HFFc6 (cell line): ENCODE measurements at regions not wholly inside any gene's neighbourhood (a gene's known extent, or its start where the extent isn't known, plus 50 kb on each side); places are given as distances from the start of the nearest gene placed in this dataset.

Source experiments
- DNase-seq: peaks from one replicate; pipeline ENCODE4 v3.0.0-alpha.2; 2018
- H3K27ac Mint-ChIP-seq: 2 replicates; pipeline ENCODE4 v1.8.0; 2020; ENCODE audit warnings: mild to moderate bottlenecking, mixed read lengths
- H3K27me3 Mint-ChIP-seq: 2 replicates; pipeline ENCODE4 v1.8.0; 2021; ENCODE audit warnings: mild to moderate bottlenecking, moderate library complexity, mixed read lengths; ENCODE audit not compliant: insufficient read depth
- H3K36me3 Mint-ChIP-seq: 2 replicates; pipeline ENCODE4 v1.8.0; 2021; ENCODE audit warnings: low read depth, mixed read lengths
- H3K4me1 Mint-ChIP-seq: 2 replicates; pipeline ENCODE4 v1.8.0; 2020; ENCODE audit warnings: low read depth, mixed read lengths
- H3K4me3 Mint-ChIP-seq: 2 replicates; pipeline ENCODE4 v1.8.0; 2020; ENCODE audit warnings: mild to moderate bottlenecking, moderate library complexity, mixed read lengths
- H3K9me3 Mint-ChIP-seq: 2 replicates; pipeline ENCODE4 v1.8.0; 2020; ENCODE audit warnings: mild to moderate bottlenecking, mixed read lengths
- TF ChIP-seq, protein P1 (sequence below): fragments of 200-600 bp; sonication (generic); IDR thresholded peaks from 2 replicates; pipeline ENCODE4 v1.5.0; 2021; ENCODE audit warnings: antibody characterized with exemption, mild to moderate bottlenecking

DNA sequence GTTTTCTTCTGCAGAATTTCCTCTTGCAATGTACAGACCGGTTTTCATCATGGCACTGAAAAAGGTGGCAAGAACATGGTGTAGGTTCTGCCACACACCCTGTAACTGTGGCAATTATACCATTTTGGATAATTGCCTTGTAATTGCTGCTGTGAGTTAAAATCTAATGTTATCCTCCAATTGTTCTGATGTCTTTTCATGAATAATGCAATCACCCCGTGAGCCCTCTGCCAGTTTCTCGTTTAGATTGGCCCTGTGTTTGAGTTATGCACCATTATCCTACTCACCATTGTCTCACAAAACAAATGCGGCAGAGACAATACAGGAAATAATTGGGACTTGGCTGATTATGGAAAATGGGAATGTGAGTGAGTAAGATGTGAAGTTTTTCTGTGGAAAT is 61.8 kb upstream of the MTNR1B start:
- Mint-ChIP-seq H3K4me1 (no peaks in the 10 kb centered on the region), H3K27ac (no peak overlapping the region)

DNA sequence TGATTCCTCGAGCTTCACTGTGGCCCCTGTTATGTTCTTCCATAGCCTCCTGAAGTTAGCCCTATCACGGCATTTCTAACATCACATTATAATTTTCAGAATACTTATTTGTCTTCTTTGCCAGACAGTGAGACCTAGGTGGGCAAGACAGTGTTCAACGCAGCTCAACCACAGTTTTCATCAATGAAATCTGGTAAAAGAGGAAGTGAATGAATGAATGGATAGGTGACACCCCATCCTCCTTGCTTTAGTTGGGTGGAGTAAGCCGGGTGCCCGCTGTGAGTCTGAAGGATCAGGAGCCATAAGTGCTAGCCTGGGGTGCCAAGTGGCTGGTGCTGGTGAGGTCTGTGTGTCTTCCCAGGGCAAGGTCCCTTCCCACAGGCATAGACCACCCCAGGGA is 60.2 kb upstream of the MTNR1B start:
- Mint-ChIP-seq H3K4me3 (no peak overlapping the region), H3K9me3 (no peaks in the 10 kb centered on the region; the same call in 1 of the 2 replicates), H3K27ac (no peak overlapping the region), H3K36me3 (no peaks in the 10 kb centered on the region), H3K4me1 (no peaks in the 10 kb centered on the region), H3K27me3 (peaks cover 6% of the 10 kb centered on the region; the same call in 1 of the 2 replicates)
- TF ChIP-seq, protein P1, sequence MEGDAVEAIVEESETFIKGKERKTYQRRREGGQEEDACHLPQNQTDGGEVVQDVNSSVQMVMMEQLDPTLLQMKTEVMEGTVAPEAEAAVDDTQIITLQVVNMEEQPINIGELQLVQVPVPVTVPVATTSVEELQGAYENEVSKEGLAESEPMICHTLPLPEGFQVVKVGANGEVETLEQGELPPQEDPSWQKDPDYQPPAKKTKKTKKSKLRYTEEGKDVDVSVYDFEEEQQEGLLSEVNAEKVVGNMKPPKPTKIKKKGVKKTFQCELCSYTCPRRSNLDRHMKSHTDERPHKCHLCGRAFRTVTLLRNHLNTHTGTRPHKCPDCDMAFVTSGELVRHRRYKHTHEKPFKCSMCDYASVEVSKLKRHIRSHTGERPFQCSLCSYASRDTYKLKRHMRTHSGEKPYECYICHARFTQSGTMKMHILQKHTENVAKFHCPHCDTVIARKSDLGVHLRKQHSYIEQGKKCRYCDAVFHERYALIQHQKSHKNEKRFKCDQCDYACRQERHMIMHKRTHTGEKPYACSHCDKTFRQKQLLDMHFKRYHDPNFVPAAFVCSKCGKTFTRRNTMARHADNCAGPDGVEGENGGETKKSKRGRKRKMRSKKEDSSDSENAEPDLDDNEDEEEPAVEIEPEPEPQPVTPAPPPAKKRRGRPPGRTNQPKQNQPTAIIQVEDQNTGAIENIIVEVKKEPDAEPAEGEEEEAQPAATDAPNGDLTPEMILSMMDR, result no peak
- no peak for DNase-seq

More for the DNA sequence above, 61.8 kb upstream of the MTNR1B start:
- DNase-seq, result no peak
- TF ChIP-seq, protein P1, result no peak
- Mint-ChIP-seq H3K27me3 (peaks cover 3% of the 10 kb centered on the region; the same call in 1 of the 2 replicates), H3K9me3 (no peaks in the 10 kb centered on the region; the same call in 1 of the 2 replicates), H3K36me3 (no peaks in the 10 kb centered on the region), H3K4me3 (no peak overlapping the region)

DNA sequence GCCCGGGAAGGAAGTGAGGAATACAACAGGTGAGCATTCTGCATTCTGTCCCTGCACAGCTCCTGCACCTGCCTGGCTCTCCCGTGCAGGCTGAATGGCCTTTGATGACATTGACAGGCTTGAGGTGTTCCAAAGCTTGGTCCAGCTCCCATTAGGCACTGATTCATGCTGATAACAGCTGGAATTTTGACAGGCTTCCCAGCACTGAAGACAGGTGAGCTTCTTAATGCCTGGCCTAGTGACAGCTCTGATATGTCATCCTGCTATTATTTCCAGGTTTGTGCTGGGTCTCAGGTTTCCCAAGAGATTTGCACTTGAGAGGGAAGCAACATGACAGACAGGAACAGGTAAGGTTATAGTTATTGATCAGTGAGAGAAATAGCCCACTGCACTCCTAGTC is 58.0 kb upstream of the MTNR1B start:
- Mint-ChIP-seq H3K4me3 (no peak overlapping the region), H3K27ac (no peak overlapping the region), H3K4me1 (no peaks in the 10 kb centered on the region), H3K27me3 (peaks cover 11% of the 10 kb centered on the region), H3K9me3 (no peaks in the 10 kb centered on the region), H3K36me3 (no peaks in the 10 kb centered on the region)
- DNase-seq, result no peak
- TF ChIP-seq, protein P1, result no peak

DNA sequence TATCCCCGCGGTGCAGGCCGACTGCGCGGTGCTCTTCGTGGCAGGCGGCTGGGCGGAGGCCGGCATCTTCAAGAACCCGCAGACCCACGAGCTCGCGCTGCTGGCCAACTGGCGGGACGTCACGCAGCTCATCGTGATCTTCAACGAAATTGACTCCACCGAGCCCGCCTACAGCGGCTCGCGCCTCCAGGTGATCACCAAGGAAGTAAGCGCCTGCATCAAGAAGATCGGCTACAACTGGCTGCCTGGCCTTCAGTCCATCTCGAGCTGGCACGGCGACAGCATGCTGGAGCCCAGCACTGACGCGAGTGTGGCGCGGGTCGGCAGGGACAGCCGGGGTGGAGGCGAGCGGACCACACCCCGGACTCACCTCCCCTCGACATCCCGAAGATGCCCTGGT is 53.9 kb upstream of the MTNR1B start:
- Mint-ChIP-seq H3K27ac (no peak overlapping the region), H3K4me3 (no peak overlapping the region), H3K9me3 (no peaks in the 10 kb centered on the region), H3K36me3 (no peaks in the 10 kb centered on the region), H3K4me1 (no peaks in the 10 kb centered on the region), H3K27me3 (peaks cover 8% of the 10 kb centered on the region)
- no peak for DNase-seq
- TF ChIP-seq, protein P1, result no peak

DNA sequence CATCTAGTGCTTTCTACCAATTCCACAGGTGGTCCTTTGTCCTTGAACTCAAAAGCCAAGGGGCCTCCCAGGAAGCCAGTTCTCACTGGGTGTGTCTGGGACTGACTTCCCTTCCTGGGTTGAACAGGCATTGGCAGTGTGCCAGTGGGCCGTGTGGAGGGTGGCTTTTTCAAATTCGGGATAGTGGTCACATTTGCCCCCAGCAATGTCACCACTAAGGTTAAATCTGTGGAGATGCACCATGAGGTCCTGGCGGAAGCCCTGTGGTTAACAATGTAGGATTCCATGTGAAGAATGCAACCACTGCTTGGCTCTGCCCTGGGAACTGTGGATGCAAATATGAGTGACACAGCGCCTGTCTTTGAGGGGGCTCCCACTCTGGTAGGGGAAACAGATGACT is 53.2 kb upstream of the MTNR1B start:
- TF ChIP-seq, protein P1, result no peak
- no peaks in the 10 kb centered on the region for H3K36me3 Mint-ChIP-seq
- no peak overlapping the region for H3K27ac Mint-ChIP-seq
- no peaks in the 10 kb centered on the region for H3K9me3 Mint-ChIP-seq
- H3K4me3 Mint-ChIP-seq, result no peak overlapping the region
- H3K27me3 Mint-ChIP-seq, result peaks cover 8% of the 10 kb centered on the region
- no peaks in the 10 kb centered on the region for H3K4me1 Mint-ChIP-seq
- no peak for DNase-seq

DNA sequence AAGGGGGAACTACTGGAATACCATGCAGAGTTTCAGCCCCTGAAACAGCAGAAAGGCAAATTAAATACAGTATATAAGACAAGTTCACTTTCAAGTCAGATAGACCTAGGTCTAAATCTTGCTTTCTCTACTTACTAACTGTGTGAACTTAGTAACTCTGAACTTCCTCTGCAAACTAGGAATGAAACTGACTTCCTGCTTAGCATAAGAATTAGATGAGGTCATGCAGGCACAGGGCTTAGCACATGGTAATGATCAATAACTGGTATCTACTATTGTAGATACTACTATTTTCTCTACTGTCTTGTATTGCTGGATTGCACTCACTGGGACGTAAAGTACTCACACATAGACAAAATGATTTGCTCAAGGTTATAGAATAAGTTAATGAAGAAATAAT is 51.5 kb upstream of the MTNR1B start:
- H3K27me3 Mint-ChIP-seq, result peaks cover 8% of the 10 kb centered on the region
- H3K9me3 Mint-ChIP-seq, result no peaks in the 10 kb centered on the region
- H3K36me3 Mint-ChIP-seq, result no peaks in the 10 kb centered on the region
- no peak overlapping the region for H3K27ac Mint-ChIP-seq
- TF ChIP-seq, protein P1, result no peak
- H3K4me1 Mint-ChIP-seq, result no peaks in the 10 kb centered on the region
- DNase-seq, result no peak
- no peak overlapping the region for H3K4me3 Mint-ChIP-seq
